NCI-H2227 treated with DMSO at 0.1 percent for 48 hours (cell line): ENCODE measurements at regions not wholly inside any gene's neighbourhood (a gene's known extent, or its start where the extent isn't known, plus 50 kb on each side); places are given as distances from the start of the nearest gene placed in this dataset.

Source experiments
- DNase-seq: peaks from one replicate; lab custom pipeline; 2025; lab: John Stamatoyannopoulos, UW

DNA sequence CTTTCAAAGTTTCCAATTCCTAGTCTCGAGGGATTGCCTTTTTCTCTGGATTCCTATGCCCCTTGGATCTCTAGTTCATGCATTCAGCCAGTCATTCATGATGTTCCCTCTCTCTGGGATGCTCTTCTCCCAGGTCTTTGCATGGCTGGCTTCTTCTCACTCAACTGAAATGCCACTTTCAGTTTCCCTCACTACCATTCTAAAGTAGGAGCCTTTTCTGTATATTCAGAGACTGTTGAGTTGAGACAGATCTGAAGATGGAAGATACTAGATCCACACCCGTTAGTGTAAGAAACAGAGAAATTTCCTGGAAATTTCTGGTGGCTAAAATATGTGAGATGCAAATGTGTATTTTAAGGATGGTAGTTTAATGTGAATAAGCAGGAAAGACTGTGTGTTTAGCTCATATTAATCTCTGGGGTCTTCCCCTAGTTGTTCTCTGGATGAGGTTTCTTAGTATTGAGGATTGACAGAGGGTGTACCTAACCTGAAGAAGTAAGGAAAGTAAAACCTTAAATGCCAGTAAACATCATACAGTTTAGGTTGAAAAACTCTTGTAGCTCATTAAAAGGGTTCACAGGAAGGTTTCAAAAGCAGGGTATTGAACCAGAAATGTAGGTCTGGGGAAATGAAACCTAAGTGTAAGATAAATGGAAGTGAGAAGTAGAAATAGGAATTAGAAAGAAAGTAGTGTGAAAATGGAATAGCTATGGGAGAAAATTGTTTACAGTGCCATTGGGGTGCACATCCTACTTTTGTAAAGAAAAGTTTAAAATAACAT is 331.3 kb downstream of the NDFIP2 start:
- no peak for DNase-seq

DNA sequence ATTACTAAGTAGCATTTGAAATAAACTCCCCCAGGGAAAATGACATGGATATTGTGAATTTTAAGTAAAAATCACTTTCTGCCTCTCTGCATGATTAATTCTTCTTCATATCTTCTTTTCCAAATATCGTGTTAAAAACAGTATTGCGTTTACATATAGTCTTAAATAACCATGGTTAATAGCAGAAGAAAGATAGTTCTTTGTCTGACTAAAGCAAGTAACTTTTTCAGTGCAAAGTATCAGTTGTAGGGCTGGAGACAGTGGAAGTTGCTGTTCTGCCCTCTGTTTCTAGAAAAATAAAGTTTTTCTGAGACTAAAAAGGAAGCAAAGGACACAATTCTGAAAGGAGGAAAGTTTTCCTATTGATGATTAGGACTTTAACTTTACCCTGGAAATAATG is 330.2 kb downstream of the NDFIP2 start:
- DNase-seq = no peak

DNA sequence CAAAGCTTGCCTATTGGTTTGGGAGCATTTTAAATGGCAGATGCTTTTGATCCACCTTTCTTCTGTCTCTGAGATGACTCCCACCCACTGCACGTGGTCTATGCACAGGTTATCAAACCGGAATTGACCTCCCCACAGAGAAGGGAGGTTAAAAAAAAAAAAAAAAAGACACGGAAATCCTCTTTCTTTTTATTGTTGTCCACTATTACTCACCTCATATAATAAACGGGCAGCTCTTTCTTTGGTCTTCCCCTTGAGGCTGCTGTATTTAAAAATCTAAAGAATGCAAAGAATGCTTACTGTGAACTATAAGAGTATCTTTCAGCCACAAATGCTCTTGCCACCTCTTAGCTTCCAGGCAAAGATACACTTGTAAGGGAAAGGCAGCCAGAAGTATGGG is 329.7 kb downstream of the NDFIP2 start:
- DNase-seq = no peak

DNA sequence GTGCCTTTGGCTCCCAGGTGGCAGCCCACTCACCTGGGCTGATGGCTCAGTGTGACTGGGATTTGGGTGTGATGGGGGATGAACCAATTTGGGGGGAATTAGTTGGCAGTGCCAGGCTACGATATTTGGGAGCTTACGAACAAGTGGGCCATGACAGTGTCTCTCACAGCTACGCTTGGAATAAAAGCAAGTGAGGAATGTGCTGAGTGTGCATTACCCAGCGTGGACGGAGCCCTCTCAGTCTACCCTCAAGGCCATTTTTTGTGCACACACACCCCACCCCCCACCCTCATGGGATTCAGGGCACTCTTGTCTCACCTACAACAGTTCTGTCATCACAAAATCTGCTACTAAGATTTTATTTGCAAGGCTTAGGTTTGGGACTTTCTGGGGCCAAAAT is 329.1 kb downstream of the NDFIP2 start:
- DNase-seq = no peak

DNA sequence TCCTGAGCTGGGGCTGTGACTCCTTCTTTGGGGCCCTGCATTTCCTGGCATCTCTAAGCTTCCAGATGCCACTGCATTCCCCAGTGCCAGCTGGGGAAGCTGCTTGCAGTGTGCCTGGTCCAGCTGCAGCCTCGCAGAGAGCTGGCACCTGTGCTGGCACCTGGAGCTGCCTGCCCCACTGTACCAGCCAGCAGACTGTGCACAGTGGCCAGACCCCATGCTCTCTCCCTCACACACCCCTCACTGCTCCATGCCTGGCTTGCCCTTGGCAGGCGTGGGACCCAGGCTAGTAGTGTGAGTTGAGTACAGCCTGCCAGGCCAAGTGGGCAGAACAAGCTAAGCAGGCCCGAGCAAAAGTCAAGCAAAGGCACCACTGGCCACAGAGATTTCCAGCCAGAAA is 327.5 kb downstream of the NDFIP2 start:
- no peak for DNase-seq

DNA sequence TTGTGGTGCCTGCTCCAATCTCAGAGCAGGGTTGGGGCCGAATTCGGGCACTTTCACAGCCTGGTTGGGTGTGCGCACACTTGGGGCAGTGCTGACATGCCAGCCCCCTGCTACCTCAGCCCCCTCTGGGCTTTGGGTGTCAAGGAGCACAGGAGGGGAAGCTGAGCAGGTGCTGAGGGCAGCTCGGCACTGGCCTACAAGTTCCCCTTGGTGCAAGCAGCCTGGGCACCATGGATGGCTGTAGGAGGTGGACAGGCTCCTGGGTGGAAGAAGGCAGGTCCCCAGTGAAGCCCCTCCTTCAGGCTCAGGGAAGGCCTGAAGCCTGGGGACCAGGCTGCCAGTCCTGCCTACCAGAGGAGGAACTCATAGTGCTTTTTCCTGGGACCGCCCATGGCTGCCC is 326.6 kb downstream of the NDFIP2 start:
- no peak for DNase-seq

DNA sequence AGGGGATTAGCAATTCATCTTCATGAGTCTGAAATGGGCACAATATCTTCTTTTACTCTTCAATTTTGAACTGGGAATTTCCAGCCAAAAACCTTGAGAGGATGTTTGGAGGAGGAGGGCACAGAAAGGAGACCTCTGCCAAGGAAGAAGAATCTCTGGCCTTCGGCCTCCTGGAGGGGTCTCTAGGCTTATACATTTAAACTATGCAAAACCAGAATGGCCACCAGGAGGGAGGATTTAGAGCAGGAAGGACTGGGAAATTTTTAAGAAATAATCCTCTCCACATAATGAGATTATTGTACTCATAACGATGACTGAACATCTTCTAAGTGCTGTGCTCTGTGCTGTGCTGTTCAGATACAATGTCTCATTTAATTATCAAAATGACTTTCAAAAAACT is 325.9 kb downstream of the NDFIP2 start:
- no peak for DNase-seq

DNA sequence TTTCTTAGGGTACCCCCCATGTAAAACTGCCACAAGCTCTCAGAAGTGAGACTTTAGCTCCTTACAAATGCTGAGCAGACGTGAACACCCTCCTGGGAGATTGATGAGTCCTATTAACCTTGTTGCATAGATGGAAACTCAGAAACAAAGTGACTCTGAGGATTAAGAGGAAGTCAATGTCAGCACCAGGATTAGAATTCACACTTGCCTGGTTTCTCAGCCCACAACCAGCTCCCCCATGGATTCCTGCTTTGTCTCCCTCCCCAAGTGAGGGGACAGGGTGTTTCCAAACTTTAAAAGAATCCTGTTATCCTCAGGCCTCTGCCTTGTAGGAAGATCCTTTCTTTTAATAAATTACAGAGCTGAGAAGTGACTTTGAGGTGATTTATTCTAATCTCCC is 324.4 kb downstream of the NDFIP2 start:
- no peak for DNase-seq

DNA sequence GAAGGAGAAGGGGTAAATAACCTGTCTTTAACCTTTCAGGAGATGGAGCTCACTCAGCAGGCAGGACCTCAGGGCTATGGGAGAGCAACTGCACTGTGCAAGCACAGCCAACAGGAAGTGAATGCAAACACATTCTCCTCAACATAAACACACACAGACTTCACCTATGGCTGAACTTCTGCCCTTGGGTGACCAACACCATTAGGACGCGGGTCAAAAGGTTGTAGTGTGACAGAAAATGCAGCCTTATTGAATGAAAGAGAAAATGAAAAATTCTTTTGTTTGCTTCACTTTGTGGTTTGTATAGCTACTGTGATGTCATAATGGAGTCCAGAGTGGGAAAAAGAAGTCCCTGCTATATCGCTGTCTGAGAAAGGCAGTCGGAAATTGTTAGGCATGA is 323.0 kb downstream of the NDFIP2 start:
- DNase-seq = no peak

DNA sequence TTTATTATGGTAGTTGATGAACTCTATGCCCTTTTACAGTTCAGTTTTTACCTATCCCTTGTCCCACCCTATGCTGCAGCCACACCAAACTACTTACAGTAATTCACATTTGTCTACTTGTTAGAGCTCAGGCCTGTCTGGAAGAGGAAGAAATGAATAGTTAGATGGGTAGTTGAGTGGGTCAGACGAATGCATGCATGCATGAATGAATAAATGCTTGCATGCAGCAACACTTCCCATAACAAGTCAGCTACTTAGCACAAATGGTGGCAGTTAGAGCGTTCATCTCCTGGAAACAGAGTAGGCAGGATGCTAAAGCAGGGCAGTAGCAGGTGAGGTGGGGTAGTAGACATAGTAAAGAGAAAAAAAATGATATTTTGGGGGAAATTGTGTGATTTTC is 322.3 kb downstream of the NDFIP2 start:
- DNase-seq = no peak

DNA sequence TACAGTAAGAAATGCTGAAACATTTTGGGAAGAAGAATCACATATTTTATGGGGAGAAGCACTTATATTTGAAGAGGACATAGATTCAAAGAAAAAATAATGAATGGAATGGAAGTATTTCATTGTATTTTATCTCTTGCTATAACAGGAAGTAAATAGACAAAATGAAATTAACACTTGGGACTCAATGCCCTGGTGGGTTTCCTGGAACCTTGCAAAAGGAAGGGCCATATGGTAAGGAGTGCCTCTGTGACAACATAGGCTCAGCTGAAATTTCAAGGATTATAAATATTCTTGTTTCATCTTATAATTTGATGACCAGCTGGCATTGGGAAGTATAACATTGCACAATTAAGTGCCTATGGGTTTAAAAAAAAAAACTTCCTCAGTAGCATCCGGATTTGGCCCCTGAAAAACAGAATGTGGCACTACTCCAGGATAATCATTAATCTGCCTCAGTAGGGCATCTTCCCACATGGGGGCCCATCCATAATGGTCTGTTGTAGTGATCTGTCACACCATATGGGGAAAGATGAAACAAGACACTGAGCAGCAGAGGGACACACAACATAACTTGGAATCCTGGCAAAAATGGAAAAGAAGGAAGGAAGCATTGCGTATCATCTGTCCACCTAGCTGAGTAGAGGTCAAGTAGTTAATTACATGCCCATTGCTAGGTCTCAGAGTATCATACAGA is 321.6 kb downstream of the NDFIP2 start:
- DNase-seq = no peak

DNA sequence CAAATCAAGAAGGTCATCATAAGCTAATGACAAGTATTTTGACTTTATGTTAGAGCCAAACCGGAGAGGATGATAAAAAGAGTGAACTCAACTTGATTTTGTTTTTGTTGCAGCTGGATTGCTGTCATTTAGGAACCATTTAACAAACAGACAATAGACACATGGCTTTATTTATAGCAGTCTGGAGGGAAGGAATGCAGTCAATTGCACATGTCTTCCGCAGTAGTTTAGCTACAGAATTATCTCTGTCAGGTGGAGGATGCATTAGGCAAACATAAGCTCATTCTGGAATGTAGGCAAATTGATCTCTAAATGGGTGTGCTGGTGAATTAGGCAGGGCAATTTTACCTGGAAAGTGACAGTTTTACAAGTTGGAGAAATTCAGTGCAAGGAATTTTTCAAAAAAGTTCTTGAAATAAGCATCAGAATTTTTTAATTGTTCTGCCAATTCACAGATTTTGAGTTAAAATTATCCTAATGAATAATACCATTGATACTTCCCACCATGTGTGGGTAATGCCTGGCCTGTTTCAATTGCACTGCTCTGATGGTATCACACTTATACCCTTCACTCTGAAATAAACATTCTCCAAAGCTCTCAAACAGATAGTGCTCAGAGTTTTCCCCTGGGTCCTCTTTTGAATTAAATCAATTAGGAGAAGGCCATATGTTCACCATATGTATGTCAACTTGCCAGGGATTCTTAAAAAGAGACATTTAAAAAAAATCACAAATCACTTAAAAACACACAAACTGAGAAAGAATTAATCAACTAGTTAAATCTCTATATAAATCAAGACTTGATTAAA is 318.3 kb downstream of the NDFIP2 start:
- no peak for DNase-seq

DNA sequence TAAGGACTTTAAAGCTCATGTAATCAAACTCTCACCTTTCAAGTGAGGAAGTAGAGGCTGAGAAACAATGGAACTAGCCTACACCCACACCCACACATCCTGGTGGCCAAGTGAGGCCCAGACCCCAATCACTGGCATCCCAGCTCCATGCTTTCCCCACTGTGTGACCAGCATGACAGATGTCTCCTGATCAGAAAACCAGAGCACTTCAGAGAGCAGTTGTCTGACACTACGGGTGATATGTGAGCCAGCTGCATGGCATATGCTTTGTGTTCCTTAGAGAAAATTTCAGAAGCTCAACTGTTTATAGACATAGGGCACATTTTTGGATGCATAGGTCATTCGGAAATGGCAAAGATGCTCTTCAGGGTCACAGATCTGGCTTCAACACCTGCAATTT is 315.2 kb downstream of the NDFIP2 start:
- no peak for DNase-seq

DNA sequence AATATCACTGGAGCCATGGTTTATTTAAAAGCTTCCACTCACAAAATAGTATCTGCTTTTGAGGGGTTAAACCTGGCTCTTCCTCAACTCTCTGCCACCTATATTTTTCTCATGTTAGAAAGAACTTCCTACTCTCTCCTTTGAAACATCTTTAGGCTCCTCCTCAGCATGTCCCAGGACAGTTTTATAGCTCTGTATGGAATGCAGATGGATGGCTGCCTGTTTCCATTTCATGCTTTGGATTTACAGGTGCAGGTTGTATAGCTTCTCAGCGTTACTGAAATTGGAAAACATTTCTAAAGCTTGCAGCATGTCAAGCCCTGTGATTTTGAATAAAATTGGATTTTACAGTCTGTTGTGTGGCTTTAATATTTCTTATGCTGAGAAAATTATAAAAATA is 314.0 kb downstream of the NDFIP2 start:
- DNase-seq = no peak

DNA sequence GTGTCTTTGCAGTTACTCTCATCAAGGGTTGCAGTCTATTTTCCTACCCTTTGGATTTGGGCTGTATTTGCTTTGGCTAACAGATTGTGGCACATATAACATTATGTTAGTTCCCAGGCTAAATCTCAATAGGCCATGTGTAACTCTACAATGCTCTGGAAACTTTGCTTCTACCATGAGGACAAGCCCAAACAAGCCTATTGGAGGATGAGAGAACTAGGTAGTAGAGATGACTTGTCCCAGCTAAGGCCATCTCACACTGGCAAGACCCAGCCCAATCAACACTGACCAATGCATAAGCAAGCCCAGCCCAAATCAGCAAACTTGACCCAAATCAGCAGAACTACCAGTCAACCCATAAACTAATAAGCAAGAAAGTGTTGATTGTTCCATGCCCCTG is 311.8 kb downstream of the NDFIP2 start:
- no peak for DNase-seq

DNA sequence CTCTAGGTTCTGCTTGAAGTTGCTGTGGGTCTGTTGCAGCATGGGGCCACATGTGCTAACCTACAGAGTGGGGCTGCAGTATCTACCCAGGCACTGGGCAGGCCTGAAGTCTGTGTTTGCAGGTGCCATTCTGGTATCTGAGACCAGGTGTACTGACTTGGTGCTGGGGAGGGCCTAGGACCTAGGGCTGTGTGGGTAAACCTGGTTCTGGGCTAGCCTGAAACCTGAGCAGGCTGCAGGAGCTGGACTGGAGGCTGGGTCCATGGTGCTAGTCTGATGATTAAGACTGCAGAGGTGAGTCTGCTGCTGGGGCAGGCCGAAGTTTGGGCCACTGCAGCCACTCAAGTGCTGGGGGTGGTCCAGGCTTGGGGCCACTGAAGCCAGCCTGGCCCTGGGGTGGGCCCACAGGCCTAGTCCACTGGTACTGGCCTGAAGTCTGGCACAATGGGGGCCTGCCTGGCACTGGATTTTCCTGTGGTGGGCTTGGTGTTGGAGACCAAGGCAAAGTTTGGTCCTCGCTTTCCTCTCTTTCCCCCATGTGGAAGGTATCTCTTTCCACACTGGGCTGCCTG is 310.6 kb downstream of the NDFIP2 start:
- DNase-seq = no peak

DNA sequence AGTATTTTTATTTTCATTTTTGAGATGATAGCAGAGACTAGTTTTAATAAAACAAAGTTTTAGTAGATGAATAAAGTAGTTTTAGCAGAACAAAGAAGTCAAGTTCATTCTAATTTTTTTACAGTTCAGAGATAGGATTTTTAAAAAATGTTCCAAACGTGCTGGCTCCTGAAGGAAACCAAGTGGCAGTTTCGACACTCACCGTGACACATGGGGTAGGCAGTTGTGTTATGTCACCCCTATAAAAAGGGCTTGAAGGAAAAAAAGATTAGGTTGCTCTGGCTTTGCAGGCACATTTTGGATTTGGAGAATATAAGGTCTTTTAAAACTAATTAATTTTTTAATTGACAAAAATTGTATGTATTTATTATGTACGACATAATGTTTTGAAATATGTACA is 305.2 kb downstream of the NDFIP2 start:
- no peak for DNase-seq

DNA sequence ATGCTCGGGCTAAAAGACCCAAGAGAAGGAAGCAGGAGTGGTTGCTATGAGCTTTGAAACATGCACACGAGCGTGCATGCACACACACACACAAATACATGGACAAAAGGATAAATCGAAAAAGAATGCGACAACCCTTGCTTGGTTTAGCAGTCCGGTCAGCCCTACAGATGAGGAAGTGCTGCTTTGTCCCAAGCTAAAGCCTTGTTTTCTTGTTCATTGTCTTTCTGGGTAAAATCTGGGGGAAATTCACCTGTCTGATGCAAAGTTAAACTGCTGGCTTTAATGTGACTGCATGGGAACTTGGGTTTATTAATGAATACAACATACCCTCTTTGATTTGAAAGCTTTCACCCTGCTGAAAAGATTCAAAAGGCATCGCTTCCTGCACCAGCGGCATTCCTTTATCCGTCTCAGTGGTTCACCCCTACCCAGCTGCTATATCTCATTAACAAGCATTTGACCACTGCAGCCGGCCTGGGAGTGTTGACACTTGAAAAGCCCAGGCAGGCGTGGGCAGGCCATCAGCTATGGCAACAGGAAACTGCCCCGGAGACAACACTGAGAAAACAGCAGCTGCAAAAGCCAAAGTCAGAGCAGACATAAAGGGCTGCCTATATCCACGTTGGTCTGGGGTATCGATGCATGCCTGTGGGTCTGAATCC is 301.7 kb downstream of the NDFIP2 start:
- peak; percentile 26 for DNase-seq

DNA sequence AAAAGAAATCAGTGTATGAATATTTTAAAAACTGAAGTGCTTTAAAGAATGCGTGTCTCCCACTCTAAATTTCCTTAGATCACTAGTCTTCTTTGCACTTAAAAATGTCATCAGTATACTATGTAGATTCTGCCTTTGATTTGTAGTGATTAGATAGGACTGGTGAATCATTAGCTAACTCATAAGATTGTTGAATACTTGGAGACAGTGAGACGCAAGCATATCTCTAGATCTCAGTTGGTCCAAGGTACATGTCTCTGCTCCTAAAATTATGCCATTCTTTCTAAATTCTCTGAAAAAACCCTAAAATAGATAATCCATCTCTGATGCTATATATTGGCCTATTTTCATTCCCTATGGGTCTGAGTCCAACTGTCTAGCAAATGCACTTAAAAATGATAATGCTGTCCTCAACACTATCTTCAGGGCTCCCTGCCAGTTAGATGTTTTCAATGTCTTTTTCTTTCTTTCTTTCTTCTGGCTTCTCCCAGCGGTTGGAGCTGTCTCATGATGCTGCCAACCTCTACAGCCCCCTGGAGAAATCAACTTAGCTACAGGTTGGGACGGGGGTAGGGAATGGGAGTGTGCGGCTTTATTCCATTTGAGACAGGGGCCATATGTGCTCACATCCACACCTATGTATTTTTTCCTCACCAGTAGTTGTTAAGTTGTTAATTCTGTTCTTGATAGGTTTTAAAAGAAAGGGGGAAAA is 301.0 kb downstream of the NDFIP2 start:
- no peak for DNase-seq

DNA sequence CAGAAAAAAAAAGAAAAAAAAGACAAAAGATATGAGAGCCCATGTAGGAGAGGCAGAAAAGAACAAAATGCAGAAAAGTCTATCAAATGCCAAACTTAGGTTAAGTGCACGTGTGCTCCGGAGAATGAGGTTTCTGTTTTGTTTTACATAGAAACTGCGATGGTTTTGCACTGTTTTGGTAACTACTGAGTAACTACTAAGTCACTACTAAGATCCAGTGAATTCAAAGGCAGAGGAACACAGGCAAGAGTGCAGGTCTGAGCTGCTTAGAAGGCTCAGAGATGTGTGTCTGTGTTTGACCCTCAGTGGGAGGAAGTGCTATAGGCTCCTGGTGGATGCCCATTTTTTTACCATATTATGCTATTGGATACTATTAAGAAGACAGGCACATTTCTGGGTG is 299.3 kb downstream of the NDFIP2 start:
- DNase-seq = no peak

DNA sequence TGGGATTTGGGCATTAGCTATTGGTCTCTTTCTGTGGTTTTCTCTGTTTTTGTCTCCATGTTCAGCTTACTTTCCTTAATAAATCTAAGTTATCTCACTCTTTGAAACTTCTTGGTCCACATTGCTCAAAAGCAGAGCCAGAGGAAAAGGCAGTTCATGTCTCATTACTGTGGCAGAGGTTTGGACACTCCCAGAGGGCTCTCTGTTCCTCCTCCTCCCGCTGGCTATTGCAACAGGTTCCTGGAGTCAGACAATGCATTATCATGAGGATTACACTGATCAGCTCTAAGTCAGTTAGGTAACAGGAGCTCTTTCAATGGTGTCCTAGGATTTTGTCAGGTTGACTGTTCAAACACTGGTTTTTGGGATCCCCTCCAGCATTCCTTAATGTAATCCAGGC is 298.8 kb downstream of the NDFIP2 start:
- no peak for DNase-seq
